ENCODE measurements at regions not wholly inside any gene's neighbourhood (a gene's known extent, or its start where the extent isn't known, plus 50 kb on each side); places are given as distances from the start of the nearest gene placed in this dataset.
A peak's percentile ranks its signal among the peaks of the same experiment; 100 is the strongest.

DNA sequence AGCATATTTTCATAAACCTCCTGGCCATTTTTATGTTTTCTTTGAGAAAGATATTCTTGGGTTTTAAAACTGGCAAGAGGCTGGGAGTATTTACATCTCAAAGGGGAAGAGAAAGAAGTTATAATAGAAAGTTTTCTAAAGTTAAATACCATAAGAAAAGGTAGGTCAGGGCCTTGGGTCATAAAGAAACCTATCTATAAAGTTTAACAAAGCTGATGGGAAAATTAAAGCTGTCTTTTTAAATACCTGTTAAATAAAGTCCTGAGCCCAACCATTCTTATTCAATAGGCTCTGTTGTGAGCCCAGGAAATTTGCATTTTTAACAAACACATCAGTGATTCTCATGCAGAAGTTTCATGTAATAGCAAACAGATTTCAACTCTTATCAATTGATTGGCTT is 451.8 kb upstream of the INTU start:
- DNase-seq (ENCODE audit: low spot score), result no peak
- CTCF ChIA-PET, result no interaction called here

DNA sequence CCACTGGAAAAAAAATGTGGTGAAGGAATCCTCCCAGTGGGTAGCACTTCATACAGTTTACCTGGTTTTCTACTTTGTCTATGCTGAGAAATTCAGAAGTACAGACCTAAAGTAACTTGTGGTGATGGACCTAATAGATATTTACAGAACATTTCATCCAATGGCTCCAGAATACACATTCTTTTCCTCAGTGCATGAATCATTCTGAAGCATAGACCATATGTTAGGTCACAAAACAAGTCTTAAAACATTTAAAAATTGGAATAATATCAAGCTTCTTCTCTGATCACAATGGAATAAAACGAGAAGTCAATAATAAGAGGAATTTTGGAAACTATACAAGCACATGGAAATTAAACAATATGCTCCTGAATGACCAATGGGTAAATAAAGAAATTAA is 450.1 kb upstream of the INTU start:
- ATAC-seq, result no peak
- Mint-ChIP-seq H3K27ac (no peak overlapping the region), H3K9me3 (peaks cover 44% of the 10 kb centered on the region), H3K4me3 (no peak overlapping the region), H3K36me3 (peaks cover 41% of the 10 kb centered on the region), H3K27me3 (ENCODE audit: low read depth) (no peaks in the 10 kb centered on the region), H3K4me1 (peaks cover 19% of the 10 kb centered on the region)
- CTCF ChIA-PET, result no interaction called here
- DNase-seq (ENCODE audit: low spot score), result no peak
- POLR2A ChIA-PET, result no interaction called here
- TF ChIP-seq, protein P1, sequence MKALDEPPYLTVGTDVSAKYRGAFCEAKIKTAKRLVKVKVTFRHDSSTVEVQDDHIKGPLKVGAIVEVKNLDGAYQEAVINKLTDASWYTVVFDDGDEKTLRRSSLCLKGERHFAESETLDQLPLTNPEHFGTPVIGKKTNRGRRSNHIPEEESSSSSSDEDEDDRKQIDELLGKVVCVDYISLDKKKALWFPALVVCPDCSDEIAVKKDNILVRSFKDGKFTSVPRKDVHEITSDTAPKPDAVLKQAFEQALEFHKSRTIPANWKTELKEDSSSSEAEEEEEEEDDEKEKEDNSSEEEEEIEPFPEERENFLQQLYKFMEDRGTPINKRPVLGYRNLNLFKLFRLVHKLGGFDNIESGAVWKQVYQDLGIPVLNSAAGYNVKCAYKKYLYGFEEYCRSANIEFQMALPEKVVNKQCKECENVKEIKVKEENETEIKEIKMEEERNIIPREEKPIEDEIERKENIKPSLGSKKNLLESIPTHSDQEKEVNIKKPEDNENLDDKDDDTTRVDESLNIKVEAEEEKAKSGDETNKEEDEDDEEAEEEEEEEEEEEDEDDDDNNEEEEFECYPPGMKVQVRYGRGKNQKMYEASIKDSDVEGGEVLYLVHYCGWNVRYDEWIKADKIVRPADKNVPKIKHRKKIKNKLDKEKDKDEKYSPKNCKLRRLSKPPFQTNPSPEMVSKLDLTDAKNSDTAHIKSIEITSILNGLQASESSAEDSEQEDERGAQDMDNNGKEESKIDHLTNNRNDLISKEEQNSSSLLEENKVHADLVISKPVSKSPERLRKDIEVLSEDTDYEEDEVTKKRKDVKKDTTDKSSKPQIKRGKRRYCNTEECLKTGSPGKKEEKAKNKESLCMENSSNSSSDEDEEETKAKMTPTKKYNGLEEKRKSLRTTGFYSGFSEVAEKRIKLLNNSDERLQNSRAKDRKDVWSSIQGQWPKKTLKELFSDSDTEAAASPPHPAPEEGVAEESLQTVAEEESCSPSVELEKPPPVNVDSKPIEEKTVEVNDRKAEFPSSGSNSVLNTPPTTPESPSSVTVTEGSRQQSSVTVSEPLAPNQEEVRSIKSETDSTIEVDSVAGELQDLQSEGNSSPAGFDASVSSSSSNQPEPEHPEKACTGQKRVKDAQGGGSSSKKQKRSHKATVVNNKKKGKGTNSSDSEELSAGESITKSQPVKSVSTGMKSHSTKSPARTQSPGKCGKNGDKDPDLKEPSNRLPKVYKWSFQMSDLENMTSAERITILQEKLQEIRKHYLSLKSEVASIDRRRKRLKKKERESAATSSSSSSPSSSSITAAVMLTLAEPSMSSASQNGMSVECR (CRISPR knock-in tag; IDR thresholded peaks at IDR 0.05; ENCODE audit: borderline replicate concordance), result no peak
- TF ChIP-seq, protein P2, sequence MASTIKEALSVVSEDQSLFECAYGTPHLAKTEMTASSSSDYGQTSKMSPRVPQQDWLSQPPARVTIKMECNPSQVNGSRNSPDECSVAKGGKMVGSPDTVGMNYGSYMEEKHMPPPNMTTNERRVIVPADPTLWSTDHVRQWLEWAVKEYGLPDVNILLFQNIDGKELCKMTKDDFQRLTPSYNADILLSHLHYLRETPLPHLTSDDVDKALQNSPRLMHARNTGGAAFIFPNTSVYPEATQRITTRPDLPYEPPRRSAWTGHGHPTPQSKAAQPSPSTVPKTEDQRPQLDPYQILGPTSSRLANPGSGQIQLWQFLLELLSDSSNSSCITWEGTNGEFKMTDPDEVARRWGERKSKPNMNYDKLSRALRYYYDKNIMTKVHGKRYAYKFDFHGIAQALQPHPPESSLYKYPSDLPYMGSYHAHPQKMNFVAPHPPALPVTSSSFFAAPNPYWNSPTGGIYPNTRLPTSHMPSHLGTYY (CRISPR knock-in tag; IDR thresholded peaks at IDR 0.05), result no peak
- TF ChIP-seq NR2C2 (CRISPR knock-in tag; IDR thresholded peaks at IDR 0.05) (no peak), IRF2 (CRISPR knock-in tag; IDR thresholded peaks at IDR 0.05; ENCODE audit: borderline replicate concordance, low read depth) (no peak), PRRX2 (CRISPR knock-in tag; IDR thresholded peaks at IDR 0.05) (no peak), ZNF532 (CRISPR knock-in tag; IDR thresholded peaks at IDR 0.05; ENCODE audit: borderline replicate concordance) (no peak), KAT7 (CRISPR knock-in tag; IDR thresholded peaks at IDR 0.05; ENCODE audit: borderline replicate concordance) (no peak), MAX (CRISPR knock-in tag; IDR thresholded peaks at IDR 0.05) (no peak), NFE2L1 (CRISPR knock-in tag; IDR thresholded peaks at IDR 0.05) (no peak), FOXJ3 (CRISPR knock-in tag; IDR thresholded peaks at IDR 0.05; ENCODE audit: borderline replicate concordance) (no peak), ZBTB21 (CRISPR knock-in tag; IDR thresholded peaks at IDR 0.05; ENCODE audit: borderline replicate concordance) (no peak)
- TF ChIP-seq, protein P3, sequence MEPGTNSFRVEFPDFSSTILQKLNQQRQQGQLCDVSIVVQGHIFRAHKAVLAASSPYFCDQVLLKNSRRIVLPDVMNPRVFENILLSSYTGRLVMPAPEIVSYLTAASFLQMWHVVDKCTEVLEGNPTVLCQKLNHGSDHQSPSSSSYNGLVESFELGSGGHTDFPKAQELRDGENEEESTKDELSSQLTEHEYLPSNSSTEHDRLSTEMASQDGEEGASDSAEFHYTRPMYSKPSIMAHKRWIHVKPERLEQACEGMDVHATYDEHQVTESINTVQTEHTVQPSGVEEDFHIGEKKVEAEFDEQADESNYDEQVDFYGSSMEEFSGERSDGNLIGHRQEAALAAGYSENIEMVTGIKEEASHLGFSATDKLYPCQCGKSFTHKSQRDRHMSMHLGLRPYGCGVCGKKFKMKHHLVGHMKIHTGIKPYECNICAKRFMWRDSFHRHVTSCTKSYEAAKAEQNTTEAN (CRISPR knock-in tag; IDR thresholded peaks at IDR 0.05), result no peak

More for the DNA sequence above, 451.8 kb upstream of the INTU start:
- POLR2A ChIA-PET, result no interaction called here
- H3K27ac Mint-ChIP-seq, result peak overlapping the region; percentile 15; the same call in 1 of the 2 replicates
- peaks cover 38% of the 10 kb centered on the region for H3K36me3 Mint-ChIP-seq
- H3K27me3 Mint-ChIP-seq (ENCODE audit: low read depth), result no peaks in the 10 kb centered on the region
- H3K4me1 Mint-ChIP-seq, result peaks cover 19% of the 10 kb centered on the region
- H3K4me3 Mint-ChIP-seq, result no peak overlapping the region
- peaks cover 39% of the 10 kb centered on the region for H3K9me3 Mint-ChIP-seq
- no peak for ATAC-seq
- TF ChIP-seq E2F1 (CRISPR knock-in tag; IDR thresholded peaks at IDR 0.05) (no peak), ZNF219 (CRISPR knock-in tag; IDR thresholded peaks at IDR 0.05; ENCODE audit: borderline replicate concordance) (no peak), NFATC4 (CRISPR knock-in tag; IDR thresholded peaks at IDR 0.05) (no peak), ZNF121 (CRISPR knock-in tag; IDR thresholded peaks at IDR 0.05) (no peak), TEAD1 (CRISPR knock-in tag; IDR thresholded peaks at IDR 0.05) (no peak), NFYB (CRISPR knock-in tag; conservative IDR thresholded peaks at IDR 0.05; ENCODE audit: low read depth) (no peak), IRF2 (CRISPR knock-in tag; IDR thresholded peaks at IDR 0.05; ENCODE audit: borderline replicate concordance, low read depth) (no peak), ZNF423 (CRISPR knock-in tag; IDR thresholded peaks at IDR 0.05) (no peak), SMAD4 (CRISPR knock-in tag; IDR thresholded peaks at IDR 0.05) (no peak), ZNF232 (CRISPR knock-in tag; IDR thresholded peaks at IDR 0.05) (no peak), MXD4 (CRISPR knock-in tag; IDR thresholded peaks at IDR 0.05; ENCODE audit: borderline replicate concordance) (no peak)
- TF ChIP-seq, protein P4, sequence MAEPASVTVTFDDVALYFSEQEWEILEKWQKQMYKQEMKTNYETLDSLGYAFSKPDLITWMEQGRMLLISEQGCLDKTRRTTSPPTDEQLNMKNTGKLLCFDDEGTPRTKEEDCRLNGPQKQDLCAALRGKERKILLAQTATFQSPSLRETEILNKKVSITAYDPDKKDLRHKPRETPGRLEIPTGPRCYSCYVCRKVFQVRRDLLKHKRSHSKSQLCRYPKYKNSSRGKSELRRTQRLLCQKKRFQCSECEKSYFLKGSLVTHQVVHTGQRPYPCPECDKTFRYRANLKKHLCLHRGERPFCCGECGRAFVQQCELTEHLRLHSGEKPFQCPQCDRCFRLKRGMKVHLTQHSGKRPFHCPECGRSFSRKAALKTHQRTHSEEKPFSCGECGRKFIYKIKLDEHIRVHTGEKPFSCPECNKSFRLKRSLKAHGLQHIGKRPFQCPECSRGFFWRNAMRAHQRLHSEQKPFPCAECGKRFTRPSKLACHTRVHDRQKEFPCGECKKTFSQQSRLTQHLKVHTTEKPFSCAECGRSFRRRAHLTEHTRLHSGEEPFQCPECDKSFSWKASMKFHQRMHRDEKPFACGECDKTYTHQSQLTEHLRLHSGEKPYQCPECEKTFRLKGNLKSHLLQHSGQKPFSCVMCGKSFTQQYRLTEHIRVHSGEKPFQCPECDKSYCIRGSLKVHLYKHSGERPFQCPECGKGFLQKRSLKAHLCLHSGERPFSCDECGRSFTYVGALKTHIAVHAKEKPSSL (CRISPR knock-in tag; conservative IDR thresholded peaks at IDR 0.05), result no peak
